H1 (cell line): ENCODE measurements at regions not wholly inside any gene's neighbourhood (a gene's known extent, or its start where the extent isn't known, plus 50 kb on each side); places are given as distances from the start of the nearest gene placed in this dataset.

Experiments used
- CTCF ChIA-PET: fragments of 300-600 bp; sonication (Branson Sonifier 250); formaldehyde crosslinking; loops from one replicate; lab custom pipeline; 2021; ENCODE audit not compliant: partially characterized antibody; lab: Charles Lee
- POLR2A ChIA-PET: fragments of 300-600 bp; sonication (Branson Sonifier 250); formaldehyde crosslinking; loops from one replicate; lab custom pipeline; 2021; ENCODE audit warnings: inconsistent platforms; ENCODE audit not compliant: partially characterized antibody; lab: Charles Lee
- DNase-seq, 2 experiments: peaks; one replicate each; pipeline versions ENCODE4 v3.0.0 to v3.0.0-alpha.2; 2010 to 2022; ENCODE audit warnings: low spot score in 2 of 2, low read depth in 1 of 2, mixed read lengths in 1 of 2
- FAIRE-seq: peaks from 2 replicates; lab custom pipeline; 2011; peaks lifted over from hg19 to GRCh38; lab: Jason Lieb, UNC
- H2AFZ ChIP-seq: 2 replicates; pipeline ENCODE4 v1.8.1; 2012; ENCODE audit warnings: low read length, inconsistent platforms
- H2AK5ac ChIP-seq: 2 replicates; pipeline ENCODE4 v1.6.1; 2013; ENCODE audit warnings: low read depth, low read length
- H2BK120ac ChIP-seq: replicated peaks from 2 replicates; pipeline ENCODE3; 2013; ENCODE audit warnings: low read depth, low read length, inconsistent platforms
- H2BK12ac ChIP-seq: 2 replicates; pipeline ENCODE4 v1.6.1; 2013; ENCODE audit warnings: low read depth, low read length
- H2BK15ac ChIP-seq: 2 replicates; pipeline ENCODE4 v1.6.1; 2013; ENCODE audit warnings: low read length
- H2BK20ac ChIP-seq: 2 replicates; pipeline ENCODE4 v1.6.1; 2013; ENCODE audit warnings: low read length
- H2BK5ac ChIP-seq: 2 replicates; pipeline ENCODE4 v1.6.1; 2013; ENCODE audit warnings: low read depth, low read length
- H3K14ac ChIP-seq: 2 replicates; pipeline ENCODE4 v1.6.1; 2013; ENCODE audit warnings: inconsistent platforms; ENCODE audit not compliant: insufficient read length
- H3K18ac ChIP-seq: 2 replicates; pipeline ENCODE4 v1.6.1; 2013; ENCODE audit warnings: low read length; ENCODE audit errors: extremely low read depth
- H3K23ac ChIP-seq: 2 replicates; pipeline ENCODE4 v1.6.1; 2013; ENCODE audit warnings: inconsistent platforms; ENCODE audit not compliant: insufficient read length
- H3K23me2 ChIP-seq: 2 replicates; pipeline ENCODE4 v1.6.1; 2013; ENCODE audit warnings: low read depth, low read length
- H3K27ac ChIP-seq: 2 replicates; pipeline ENCODE4 v1.6.1; 2011; ENCODE audit warnings: low read depth, low read length, inconsistent platforms
- H3K27me3 ChIP-seq, 4 experiments: replicated peaks in 1 of 4; 1 replicate in 1 of 4; 2 replicates in 3 of 4; pipeline versions ENCODE4 v1.6.1 to v1.8.1; 2011 to 2013; ENCODE audit warnings: low read length in 3 of 4, mild to moderate bottlenecking in 3 of 4, inconsistent platforms in 2 of 4, mixed read lengths in 2 of 4, moderate library complexity in 1 of 4; ENCODE audit not compliant: control insufficient read depth in 3 of 4, insufficient read depth in 3 of 4; ENCODE audit errors: extremely low read depth in 1 of 4
- H3K36me3 ChIP-seq, 4 experiments: 2 replicates each; pipeline versions ENCODE4 v1.6.1 to v1.8.1; 2011 to 2013; ENCODE audit warnings: mild to moderate bottlenecking in 4 of 4, low read length in 3 of 4, moderate library complexity in 2 of 4, control low read depth in 1 of 4, inconsistent platforms in 1 of 4; ENCODE audit not compliant: insufficient read depth in 4 of 4, control insufficient read depth in 2 of 4
- H3K4ac ChIP-seq: replicated peaks from 2 replicates; pipeline ENCODE3; 2013; ENCODE audit warnings: low read length, low read depth, mixed read lengths, inconsistent platforms; ENCODE audit not compliant: insufficient read length
- H3K4me1 ChIP-seq, 4 experiments: replicated peaks in 1 of 4; 1 replicate in 1 of 4; 2 replicates in 3 of 4; pipeline versions ENCODE4 v1.6.1 to v1.8.1; 2011 to 2013; ENCODE audit warnings: low read length in 3 of 4, inconsistent platforms in 2 of 4, mixed read lengths in 1 of 4; ENCODE audit not compliant: insufficient read depth in 4 of 4, control insufficient read depth in 3 of 4
- H3K4me2 ChIP-seq, 2 experiments: 2 replicates each; pipeline versions ENCODE4 v1.6.1 to v1.8.1; 2011 to 2013; ENCODE audit warnings: low read depth in 2 of 2, low read length in 2 of 2, control low read depth in 1 of 2, inconsistent platforms in 1 of 2, mild to moderate bottlenecking in 1 of 2; ENCODE audit not compliant: insufficient read depth in 1 of 2
- H3K4me3 ChIP-seq, 4 experiments: fragments of 200-600, 300-600 bp in 1 of 4; sonication (generic), shearing (Covaris generic), sonication (Bioruptor Twin) in 1 of 4; 2 replicates each; pipeline versions ENCODE4 v1.5.1 to v1.8.1; 2011 to 2016; ENCODE audit warnings: low read length in 4 of 4, low read depth in 3 of 4, control low read depth in 2 of 4, inconsistent platforms in 2 of 4, mild to moderate bottlenecking in 2 of 4, mixed read lengths in 1 of 4, moderate library complexity in 1 of 4; ENCODE audit not compliant: insufficient read depth in 2 of 4; ENCODE audit errors: extremely low read depth in 1 of 4
- H3K56ac ChIP-seq: replicated peaks from 2 replicates; pipeline ENCODE3; 2013; ENCODE audit warnings: low read depth, mild to moderate bottlenecking, mixed read lengths, low read length, inconsistent platforms; ENCODE audit not compliant: insufficient read length
- H3K79me1 ChIP-seq: 2 replicates; pipeline ENCODE4 v1.6.1; 2013; ENCODE audit warnings: low read depth, low read length, control low read depth
- H3K79me2 ChIP-seq, 2 experiments: 2 replicates each; pipeline versions ENCODE4 v1.6.1 to v1.8.1; 2012 to 2013; ENCODE audit warnings: low read length in 2 of 2, mild to moderate bottlenecking in 2 of 2, inconsistent platforms in 1 of 2; ENCODE audit not compliant: insufficient read depth in 2 of 2, control insufficient read depth in 1 of 2
- H3K9ac ChIP-seq, 4 experiments: replicated peaks in 1 of 4; 1 replicate in 1 of 4; 2 replicates in 3 of 4; pipeline versions ENCODE4 v1.6.1 to v1.8.1; 2011 to 2013; ENCODE audit warnings: low read depth in 3 of 4, low read length in 3 of 4, control low read depth in 2 of 4, mild to moderate bottlenecking in 2 of 4, moderate library complexity in 2 of 4, inconsistent platforms in 1 of 4; ENCODE audit errors: extremely low read depth in 1 of 4
- H3K9me3 ChIP-seq, 2 experiments: 2 replicates each; pipeline versions ENCODE4 v1.6.1 to v1.8.1; 2012 to 2013; ENCODE audit warnings: mild to moderate bottlenecking in 2 of 2, moderate library complexity in 2 of 2, control low read depth in 1 of 2, inconsistent platforms in 1 of 2, low read depth in 1 of 2, low read length in 1 of 2, mixed read lengths in 1 of 2; ENCODE audit not compliant: insufficient read depth in 2 of 2
- H4K20me1 ChIP-seq, 2 experiments: replicated peaks in 1 of 2; 2 replicates each; pipeline versions ENCODE3 to v1.8.1; 2011 to 2013; ENCODE audit warnings: inconsistent platforms in 2 of 2, low read length in 2 of 2, mild to moderate bottlenecking in 1 of 2; ENCODE audit not compliant: insufficient read depth in 2 of 2, control insufficient read depth in 1 of 2
- H4K5ac ChIP-seq: 2 replicates; pipeline ENCODE4 v1.6.1; 2013; ENCODE audit warnings: low read length, low read depth, mixed read lengths, inconsistent platforms; ENCODE audit not compliant: insufficient read length
- H4K8ac ChIP-seq: 2 replicates; pipeline ENCODE4 v1.8.0; 2013; ENCODE audit warnings: mild to moderate bottlenecking, moderate library complexity, low read length, inconsistent platforms; ENCODE audit not compliant: insufficient read depth; ENCODE audit errors: extremely low read depth
- H4K91ac ChIP-seq: replicated peaks from 2 replicates; pipeline ENCODE3; 2013; ENCODE audit warnings: low read length, mixed read lengths, inconsistent platforms; ENCODE audit not compliant: insufficient read length
- FOSL1 ChIP-seq: IDR thresholded peaks from 2 replicates; pipeline ENCODE4 v1.6.1; 2011; ENCODE audit warnings: mild to moderate bottlenecking, low read depth, low read length, moderate library complexity; ENCODE audit not compliant: insufficient read depth
- HDAC2 ChIP-seq, 2 experiments: fragments of 300-600 bp in 1 of 2; sonication (generic) in 1 of 2; IDR thresholded peaks; 2 replicates each; pipeline ENCODE4 v1.6.1; 2011 to 2012; ENCODE audit warnings: low read depth in 2 of 2, low read length in 2 of 2, mild to moderate bottlenecking in 2 of 2, moderate library complexity in 2 of 2, borderline replicate concordance in 1 of 2, inconsistent platforms in 1 of 2
- JUND ChIP-seq: IDR thresholded peaks from 2 replicates; pipeline ENCODE4 v1.6.1; 2011; ENCODE audit warnings: mild to moderate bottlenecking, improper control_type of control experiment, low read length
- KDM4A ChIP-seq: IDR thresholded peaks from one replicate; pipeline ENCODE4 v1.7.1; 2012; ENCODE audit warnings: low read depth, mild to moderate bottlenecking, moderate library complexity, low read length, inconsistent platforms; ENCODE audit not compliant: severe bottlenecking
- PHF8 ChIP-seq: fragments of 200-600 bp; sonication (generic); conservative IDR thresholded peaks from 2 replicates; pipeline ENCODE4 v1.7.1; 2012; ENCODE audit warnings: low read depth, mild to moderate bottlenecking, inconsistent platforms, low read length, moderate library complexity
- POLR2A ChIP-seq, 2 experiments: IDR thresholded peaks; 1 replicate in 1 of 2; 2 replicates in 1 of 2; pipeline ENCODE4 v1.6.1; 2011; ENCODE audit warnings: low read depth in 2 of 2, low read length in 2 of 2, mild to moderate bottlenecking in 2 of 2; ENCODE audit errors: control extremely low read depth in 1 of 2
- POLR2AphosphoS5 ChIP-seq: IDR thresholded peaks from 2 replicates; pipeline ENCODE4 v1.6.1; 2011; ENCODE audit warnings: low read depth, low read length
- RFX5 ChIP-seq: IDR thresholded peaks from 2 replicates; pipeline ENCODE4 v1.6.1; 2011; ENCODE audit warnings: low read depth, low read length, improper control_type of control experiment, borderline replicate concordance
- SIN3A ChIP-seq, 2 experiments: IDR thresholded peaks in 1 of 2; conservative IDR thresholded peaks in 1 of 2; 2 replicates each; pipeline ENCODE4 v1.6.1; 2011 to 2012; ENCODE audit warnings: low read length in 2 of 2, improper control_type of control experiment in 1 of 2, low read depth in 1 of 2, mild to moderate bottlenecking in 1 of 2
- SP2 ChIP-seq: IDR thresholded peaks from 2 replicates; pipeline ENCODE4 v1.6.1; 2012; ENCODE audit warnings: mild to moderate bottlenecking, low read length, inconsistent platforms
- TAF1 ChIP-seq: IDR thresholded peaks from 2 replicates; pipeline ENCODE4 v1.6.1; 2011; ENCODE audit warnings: mild to moderate bottlenecking, low read depth, low read length
- YY1 ChIP-seq: IDR thresholded peaks from 2 replicates; pipeline ENCODE4 v1.6.1; 2011; ENCODE audit warnings: low read depth, mild to moderate bottlenecking, low read length
- WGBS, 2 experiments: shearing (Covaris generic) in 1 of 2; methylation state at CpG; one replicate each; pipeline versions ENCODE4 v1.1.6 to v1.1.7; 2013 to 2015; ENCODE audit warnings: low lambda C conversion rate in 2 of 2, mixed read lengths in 2 of 2, inconsistent platforms in 1 of 2, low coverage in 1 of 2, missing lambda C conversion rate in 1 of 2; ENCODE audit not compliant: insufficient replicate concordance in 2 of 2, insufficient coverage in 1 of 2, insufficient read length in 1 of 2; ENCODE audit errors: extremely low coverage in 1 of 2, missing lambda C conversion rate in 1 of 2; 5-methylcytosine and 5-hydroxymethylcytosine counted together

GRCh38 chr4:10281996-10282395 is 165.4 kb upstream of the WDR1 start:
- no peak for TF ChIP-seq JUND
- no peak for TF ChIP-seq POLR2AphosphoS5
- TF ChIP-seq TAF1 = no peak
- TF ChIP-seq FOSL1 = no peak
- TF ChIP-seq KDM4A = no peak
- no peak for TF ChIP-seq HDAC2 (IDR thresholded peaks at IDR 0.05; ENCODE audit: borderline replicate concordance in 1 of 2, low read depth in 2 of 2, low read length in 2 of 2)
- TF ChIP-seq SP2 = no peak
- TF ChIP-seq PHF8 = no peak
- no peak for TF ChIP-seq RFX5
- TF ChIP-seq YY1 = no peak
- TF ChIP-seq POLR2A (IDR thresholded peaks at IDR 0.05; ENCODE audit: control extremely low read depth in 1 of 2, low read depth in 2 of 2, low read length in 2 of 2) = no peak
- no peak for TF ChIP-seq SIN3A (conservative IDR thresholded peaks at IDR 0.05 in 1 of 2, IDR thresholded peaks at IDR 0.05 in 1 of 2; ENCODE audit: low read depth in 1 of 2, low read length in 2 of 2)
- no peak overlapping the region for H2BK12ac ChIP-seq
- no peak for FAIRE-seq
- H4K5ac ChIP-seq = no peak overlapping the region
- H3K9ac ChIP-seq = no peak overlapping the region
- no peak overlapping the region for H3K23ac ChIP-seq
- no peak overlapping the region for H3K4me3 ChIP-seq
- no peak overlapping the region for H2AFZ ChIP-seq
- DNase-seq = no peak
- H2BK15ac ChIP-seq = no peak overlapping the region
- no peak overlapping the region for H3K27ac ChIP-seq
- no peaks in the 10 kb centered on the region for H3K36me3 ChIP-seq
- no peaks in the 10 kb centered on the region for H4K20me1 ChIP-seq
- POLR2A ChIA-PET = no interaction called here
- H4K91ac ChIP-seq = no peak overlapping the region
- no peaks in the 10 kb centered on the region for H3K79me1 ChIP-seq
- H3K14ac ChIP-seq = no peak overlapping the region
- no peak overlapping the region for H4K8ac ChIP-seq
- H3K9me3 ChIP-seq = no peaks in the 10 kb centered on the region
- H3K4me1 ChIP-seq = no peaks in the 10 kb centered on the region
- H2BK5ac ChIP-seq = no peak overlapping the region
- CTCF ChIA-PET = interaction anchor here (1.0 kb wide), 1 partner anchor 18 kb away, joined by 3 read pairs; no protein-coding TSS in a partner anchor
- H3K4ac ChIP-seq = no peak overlapping the region
- no peak overlapping the region for H3K18ac ChIP-seq
- no peak overlapping the region for H2BK120ac ChIP-seq
- H3K27me3 ChIP-seq = no peaks in the 10 kb centered on the region
- no peak overlapping the region for H2AK5ac ChIP-seq
- no peaks in the 10 kb centered on the region for H3K79me2 ChIP-seq
- 53% methylated on average over 3 of the region's 3 CpGs; no CpG with 5 or more reads in 1 of the 2 experiments for WGBS, 2 experiments
- H3K56ac ChIP-seq = no peak overlapping the region
- no peak overlapping the region for H2BK20ac ChIP-seq
- H3K23me2 ChIP-seq = no peaks in the 10 kb centered on the region
- no peak overlapping the region for H3K4me2 ChIP-seq
